ENCODE measurements at regions not wholly inside any gene's neighbourhood (a gene's known extent, or its start where the extent isn't known, plus 50 kb on each side); places are given as distances from the start of the nearest gene placed in this dataset.

GRCh38 chr7:79668292-79668691 lies 214.8 kb upstream of the MAGI2 start:
- no peaks in the 10 kb centered on the region for H3K27me3 Mint-ChIP-seq (ENCODE audit: low read depth)
- H3K36me3 Mint-ChIP-seq (ENCODE audit: low read depth) = no peaks in the 10 kb centered on the region
- DNase-seq (ENCODE audit: low read depth, low spot score) = no peak
- peaks cover 3% of the 10 kb centered on the region for H3K9me3 Mint-ChIP-seq
- H3K4me3 Mint-ChIP-seq = no peak overlapping the region
- no peak for TF ChIP-seq CTCF (conservative IDR thresholded peaks at IDR 0.05)
- H3K4me1 Mint-ChIP-seq = no peaks in the 10 kb centered on the region
- H3K27ac Mint-ChIP-seq (ENCODE audit: unreplicated experiment) = no peak overlapping the region

GRCh38 chr7:79666472-79666871 lies 213.0 kb upstream of the MAGI2 start:
- no peak for TF ChIP-seq CTCF (conservative IDR thresholded peaks at IDR 0.05)
- Mint-ChIP-seq H3K9me3 (peaks cover 3% of the 10 kb centered on the region), H3K4me1 (no peaks in the 10 kb centered on the region), H3K4me3 (no peak overlapping the region), H3K27ac (ENCODE audit: unreplicated experiment) (no peak overlapping the region), H3K36me3 (ENCODE audit: low read depth) (no peaks in the 10 kb centered on the region), H3K27me3 (ENCODE audit: low read depth) (no peaks in the 10 kb centered on the region)
- DNase-seq (ENCODE audit: low read depth, low spot score) = no peak

- DNase-seq (ENCODE audit: low read depth, low spot score) = no peak
- no peaks in the 10 kb centered on the region for H3K27me3 Mint-ChIP-seq (ENCODE audit: low read depth)
- no peaks in the 10 kb centered on the region for H3K4me1 Mint-ChIP-seq
- H3K36me3 Mint-ChIP-seq (ENCODE audit: low read depth) = no peaks in the 10 kb centered on the region
- H3K4me3 Mint-ChIP-seq = no peak overlapping the region
- no peak overlapping the region for H3K27ac Mint-ChIP-seq (ENCODE audit: unreplicated experiment)
- TF ChIP-seq CTCF (conservative IDR thresholded peaks at IDR 0.05) = no peak
- H3K9me3 Mint-ChIP-seq = peaks cover 3% of the 10 kb centered on the region
These were observed 211.6 kb upstream of the MAGI2 start for GRCh38 chr7:79664884-79665676.

- no peaks in the 10 kb centered on the region for H3K9me3 Mint-ChIP-seq
- no peaks in the 10 kb centered on the region for H3K27me3 Mint-ChIP-seq (ENCODE audit: low read depth)
- no peak overlapping the region for H3K27ac Mint-ChIP-seq (ENCODE audit: unreplicated experiment)
- no peak for TF ChIP-seq CTCF (conservative IDR thresholded peaks at IDR 0.05)
- DNase-seq (ENCODE audit: low read depth, low spot score) = no peak
- H3K4me1 Mint-ChIP-seq = no peaks in the 10 kb centered on the region
- no peak overlapping the region for H3K4me3 Mint-ChIP-seq
- H3K36me3 Mint-ChIP-seq (ENCODE audit: low read depth) = no peaks in the 10 kb centered on the region
These were observed 204.8 kb upstream of the MAGI2 start for GRCh38 chr7:79658304-79658703.

GRCh38 chr7:79653136-79653631 lies 199.7 kb upstream of the MAGI2 start:
- Mint-ChIP-seq H3K27me3 (ENCODE audit: low read depth) (no peaks in the 10 kb centered on the region), H3K36me3 (ENCODE audit: low read depth) (no peaks in the 10 kb centered on the region), H3K9me3 (no peaks in the 10 kb centered on the region), H3K4me3 (no peak overlapping the region), H3K27ac (ENCODE audit: unreplicated experiment) (no peak overlapping the region), H3K4me1 (peaks cover 6% of the 10 kb centered on the region)
- no peak for DNase-seq (ENCODE audit: low read depth, low spot score)
- no peak for TF ChIP-seq CTCF (conservative IDR thresholded peaks at IDR 0.05)
